PC-3 (cell line): ENCODE measurements at regions not wholly inside any gene's neighbourhood (a gene's known extent, or its start where the extent isn't known, plus 50 kb on each side); places are given as distances from the start of the nearest gene placed in this dataset.
"Not testable (repeated sequence)": the region's sequence is repeated elsewhere in the genome, so short reads cannot be mapped to it uniquely, and the experiment has no call there.

Source experiments
- ATAC-seq: fragments of 200-7000 bp; cut with Tn5 transposase; 2 replicates; pipeline ENCODE4 v1.9.1; 2020; ENCODE audit warnings: mild to moderate bottlenecking, moderate library complexity
- BruUV-seq: library from RNA; stranded (reverse); fragments of 400-500 nt; replicated peaks from 2 replicates; lab custom pipeline; 2021; lab: Mats Ljungman, UMichigan
- CTCF ChIA-PET: fragments of 300-600 bp; sonication (Branson Sonifier 250); formaldehyde crosslinking; loops from one replicate; lab custom pipeline; 2022; ENCODE audit warnings: antibody characterized with exemption; lab: Charles Lee
- POLR2A ChIA-PET: fragments of 300-600 bp; sonication (Branson Sonifier 250); formaldehyde crosslinking; loops from one replicate; lab custom pipeline; 2022; ENCODE audit warnings: antibody characterized with exemption; ENCODE audit not compliant: unreplicated experiment; lab: Charles Lee
- DNase-seq: peaks from one replicate; pipeline ENCODE4 v3.0.0-alpha.2; 2015
- H2AFZ ChIP-seq: fragments of 300-600 bp; sonication (generic); 2 replicates; pipeline ENCODE4 v1.6.0; 2016; ENCODE audit warnings: antibody characterized with exemption, low read length
- H3F3A ChIP-seq: fragments of 300-600 bp; sonication (generic); one replicate; pipeline ENCODE4 v1.6.0; 2017; ENCODE audit warnings: antibody characterized with exemption, low read length, control low read depth, mild to moderate bottlenecking; ENCODE audit not compliant: unreplicated experiment
- H3K27ac ChIP-seq: fragments of 300-600 bp; sonication (generic); 2 replicates; pipeline ENCODE4 v1.5.1; 2016; ENCODE audit warnings: mild to moderate bottlenecking, low read length
- H3K27me3 ChIP-seq: fragments of 300-600 bp; sonication (generic); 2 replicates; pipeline ENCODE4 v1.6.1; 2016; ENCODE audit warnings: low read length, mixed read lengths
- H3K36me3 ChIP-seq: fragments of 300-600 bp; sonication (generic); 2 replicates; pipeline ENCODE4 v1.6.1; 2016; ENCODE audit warnings: low read depth, mixed run types, low read length, mixed read lengths
- H3K4me1 ChIP-seq: fragments of 300-600 bp; sonication (generic); 2 replicates; pipeline ENCODE4 v1.5.1; 2016; ENCODE audit warnings: low read length; ENCODE audit not compliant: insufficient read depth
- H3K4me2 ChIP-seq: fragments of 300-600 bp; sonication (generic); 2 replicates; pipeline ENCODE4 v1.6.0; 2016; ENCODE audit warnings: low read length
- H3K4me3 ChIP-seq: fragments of 300-600 bp; sonication (generic); 2 replicates; pipeline ENCODE4 v1.5.1; 2016; ENCODE audit warnings: mild to moderate bottlenecking, low read length, mixed read lengths
- H3K79me2 ChIP-seq: fragments of 300-600 bp; sonication (generic); 2 replicates; pipeline ENCODE4 v1.6.1; 2017; ENCODE audit warnings: low read length, mixed read lengths
- H3K9ac ChIP-seq: fragments of 300-600 bp; sonication (generic); 2 replicates; pipeline ENCODE4 v1.6.0; 2016; ENCODE audit warnings: mild to moderate bottlenecking, low read length
- H3K9me2 ChIP-seq: fragments of 300-600 bp; sonication (generic); replicated peaks from 2 replicates; pipeline ENCODE4 v1.6.1; 2016; ENCODE audit warnings: mixed run types, low read length, mixed read lengths
- H3K9me3 ChIP-seq: fragments of 300-600 bp; sonication (generic); 2 replicates; pipeline ENCODE4 v1.6.1; 2016; ENCODE audit warnings: low read length, mixed read lengths
- H4K20me1 ChIP-seq: fragments of 300-600 bp; sonication (generic); 2 replicates; pipeline ENCODE4 v1.6.1; 2016; ENCODE audit warnings: low read length, mixed read lengths
- EZH2 ChIP-seq: fragments of 300-600 bp; sonication (generic); IDR thresholded peaks from one replicate; pipeline ENCODE4 v1.6.1; 2017; ENCODE audit warnings: antibody characterized with exemption, mild to moderate bottlenecking, low read length; ENCODE audit not compliant: unreplicated experiment
- EZH2phosphoT487 ChIP-seq: fragments of 300-600 bp; sonication (generic); IDR thresholded peaks from 2 replicates; pipeline ENCODE4 v1.6.1; 2018; ENCODE audit warnings: mild to moderate bottlenecking, antibody characterized with exemption, low read length, borderline replicate concordance
- intact Hi-C: fragments of 100-400 bp; cut with micrococcal nuclease; formaldehyde crosslinking; loops from 2 replicates; pipeline ENCODE4 v1.9.0; 2023
- TF ChIP-seq, protein P1 (sequence below): fragments of 300-600 bp; sonication (generic); conservative IDR thresholded peaks from 2 replicates; pipeline ENCODE4 v1.5.1; 2017; ENCODE audit warnings: antibody characterized with exemption, low read depth, mild to moderate bottlenecking, low read length

DNA sequence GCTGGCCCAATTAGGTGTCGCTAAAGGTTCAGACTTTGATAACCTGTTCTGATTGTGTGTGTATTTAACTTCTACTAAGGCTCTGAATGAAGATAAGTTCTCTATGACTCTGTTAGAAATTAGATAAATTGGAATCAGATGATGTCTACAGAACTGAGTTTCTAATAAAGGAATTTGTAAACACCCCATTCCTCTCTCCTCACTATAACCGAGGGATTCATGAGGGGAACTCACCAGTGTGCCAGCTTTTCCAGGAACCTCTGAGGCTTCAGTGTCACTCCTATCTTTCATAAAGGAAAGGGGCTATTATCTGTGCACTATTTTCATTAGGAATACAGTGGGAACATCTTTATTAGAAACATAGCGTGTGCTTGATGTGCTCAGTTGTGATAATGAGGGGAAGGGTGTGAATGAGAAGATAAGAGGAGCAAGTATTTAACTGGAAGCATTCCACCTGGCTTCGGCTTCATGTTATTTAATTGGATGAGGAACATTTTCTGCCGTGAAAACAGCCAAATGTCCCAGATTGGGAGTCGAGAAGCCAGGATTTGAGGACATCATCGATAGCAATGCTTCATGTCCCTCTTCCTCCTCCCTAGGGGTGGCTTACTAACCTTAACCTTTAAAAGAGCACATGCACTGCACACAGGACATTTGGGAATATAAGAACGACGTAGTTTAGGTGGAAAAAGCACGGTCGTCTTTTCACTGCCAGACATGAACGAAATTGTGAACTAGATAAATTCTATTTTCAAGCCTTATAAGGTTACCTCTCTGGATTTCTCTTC lies 84.8 kb upstream of the TCF4 start:
- intact Hi-C loops, result no loop called here
- ATAC-seq (no peak), DNase-seq (no peak)
- Histone ChIP-seq H3K4me1 (no peaks in the 10 kb centered on the region), H3K9me3 (no peaks in the 10 kb centered on the region), H3K4me3 (no peak overlapping the region), H3K36me3 (no peaks in the 10 kb centered on the region), H3K9ac (no peak overlapping the region), H4K20me1 (no peaks in the 10 kb centered on the region), H3K79me2 (no peaks in the 10 kb centered on the region), H2AFZ (peak overlapping the region; percentile 77), H3F3A (no peaks in the 10 kb centered on the region), H3K27ac (no peak overlapping the region), H3K4me2 (peak overlapping the region; percentile 48; the same call in 1 of the 2 replicates), H3K27me3 (no peaks in the 10 kb centered on the region), H3K9me2 (no peaks in the 10 kb centered on the region)
- BruUV-seq, result no TSS peak
- CTCF ChIA-PET, result no interaction called here
- TF ChIP-seq EZH2 (no peak), EZH2phosphoT487 (no peak)
- TF ChIP-seq, protein P1, sequence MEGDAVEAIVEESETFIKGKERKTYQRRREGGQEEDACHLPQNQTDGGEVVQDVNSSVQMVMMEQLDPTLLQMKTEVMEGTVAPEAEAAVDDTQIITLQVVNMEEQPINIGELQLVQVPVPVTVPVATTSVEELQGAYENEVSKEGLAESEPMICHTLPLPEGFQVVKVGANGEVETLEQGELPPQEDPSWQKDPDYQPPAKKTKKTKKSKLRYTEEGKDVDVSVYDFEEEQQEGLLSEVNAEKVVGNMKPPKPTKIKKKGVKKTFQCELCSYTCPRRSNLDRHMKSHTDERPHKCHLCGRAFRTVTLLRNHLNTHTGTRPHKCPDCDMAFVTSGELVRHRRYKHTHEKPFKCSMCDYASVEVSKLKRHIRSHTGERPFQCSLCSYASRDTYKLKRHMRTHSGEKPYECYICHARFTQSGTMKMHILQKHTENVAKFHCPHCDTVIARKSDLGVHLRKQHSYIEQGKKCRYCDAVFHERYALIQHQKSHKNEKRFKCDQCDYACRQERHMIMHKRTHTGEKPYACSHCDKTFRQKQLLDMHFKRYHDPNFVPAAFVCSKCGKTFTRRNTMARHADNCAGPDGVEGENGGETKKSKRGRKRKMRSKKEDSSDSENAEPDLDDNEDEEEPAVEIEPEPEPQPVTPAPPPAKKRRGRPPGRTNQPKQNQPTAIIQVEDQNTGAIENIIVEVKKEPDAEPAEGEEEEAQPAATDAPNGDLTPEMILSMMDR, result no peak
- POLR2A ChIA-PET, result no interaction called here

DNA sequence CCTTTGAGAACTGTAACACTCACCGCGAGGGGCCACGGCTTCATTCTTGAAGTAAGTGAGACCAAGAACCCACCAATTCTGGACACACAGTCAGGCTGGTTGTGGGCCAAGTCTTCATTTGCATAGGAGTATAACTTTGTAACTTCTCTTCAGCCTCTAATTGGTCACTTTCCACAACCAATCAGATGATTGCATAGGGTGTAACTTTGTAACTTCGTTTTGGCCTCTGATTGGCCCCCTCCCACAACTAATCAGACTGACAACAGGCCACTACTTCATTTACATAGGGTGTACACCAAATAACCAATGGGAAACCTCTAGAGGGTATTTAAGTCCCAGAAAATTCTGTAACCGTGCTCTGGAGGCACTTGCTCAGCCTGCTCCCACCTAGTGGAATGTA lies 77.5 kb upstream of the TCF4 start:
- H2AFZ ChIP-seq, result no peak overlapping the region
- intact Hi-C loops, result no loop called here

GRCh38 chr18:55664758-55665400 lies 76.9 kb upstream of the TCF4 start:
- H3K27ac ChIP-seq, H4K20me1 ChIP-seq, H3K4me2 ChIP-seq, H3K79me2 ChIP-seq, CTCF ChIA-PET, BruUV-seq, H3K9ac ChIP-seq, H3K27me3 ChIP-seq, H3K9me2 ChIP-seq, H2AFZ ChIP-seq, intact Hi-C loops, H3K4me1 ChIP-seq, DNase-seq, ATAC-seq, H3K4me3 ChIP-seq, H3K9me3 ChIP-seq, H3F3A ChIP-seq, H3K36me3 ChIP-seq, POLR2A ChIA-PET: not testable (repeated sequence)

More for the DNA sequence above, 77.5 kb upstream of the TCF4 start:
- Histone ChIP-seq H3K9me2 (no peaks in the 10 kb centered on the region), H3K9ac (no peak overlapping the region), H3K27me3 (no peaks in the 10 kb centered on the region), H3K9me3 (no peaks in the 10 kb centered on the region), H3K4me1 (no peaks in the 10 kb centered on the region), H3K4me3 (no peak overlapping the region), H3K36me3 (no peaks in the 10 kb centered on the region), H3K4me2 (no peak overlapping the region), H3F3A (no peaks in the 10 kb centered on the region), H3K79me2 (no peaks in the 10 kb centered on the region), H4K20me1 (no peaks in the 10 kb centered on the region), H3K27ac (no peak overlapping the region)
- TF ChIP-seq, protein P1, result no peak
- TF ChIP-seq EZH2 (no peak), EZH2phosphoT487 (no peak)
- ATAC-seq (no peak), DNase-seq (no peak)
- no TSS peak for BruUV-seq
- ChIA-PET POLR2A (no interaction called here), CTCF (no interaction called here)
